Inflammatory macrophage (primary cell): ENCODE measurements at regions not wholly inside any gene's neighbourhood (a gene's known extent, or its start where the extent isn't known, plus 50 kb on each side); places are given as distances from the start of the nearest gene placed in this dataset.

Source experiments
- DNase-seq, 2 donors: peaks; one replicate each; pipeline ENCODE4 v3.0.0-alpha.2; 2020 to 2022

GRCh38 chr17:73987845-73988509, 215.5 kb upstream of the RPL38 start:
- DNase-seq, result no peak

DNA sequence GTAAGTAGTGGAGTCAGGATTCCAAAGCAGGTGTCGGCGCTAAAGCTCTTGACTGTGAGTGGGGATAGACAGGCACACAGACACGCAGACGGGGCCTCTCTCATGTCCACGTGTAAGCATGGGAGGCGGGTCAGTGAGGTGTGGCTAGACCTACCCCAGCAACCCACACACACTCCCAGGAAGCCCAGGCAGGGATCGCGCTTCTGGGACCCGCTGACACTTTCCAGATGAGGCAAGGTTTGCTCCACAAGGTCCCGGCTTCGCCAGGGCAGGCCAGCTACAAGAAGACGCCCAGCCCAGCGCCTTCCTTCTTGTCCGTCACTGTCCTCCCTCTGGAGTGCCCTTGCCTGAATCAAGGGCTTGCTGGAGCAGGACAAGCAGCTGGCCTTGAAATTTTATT, 213.8 kb upstream of the RPL38 start:
- DNase-seq, result no peak

DNA sequence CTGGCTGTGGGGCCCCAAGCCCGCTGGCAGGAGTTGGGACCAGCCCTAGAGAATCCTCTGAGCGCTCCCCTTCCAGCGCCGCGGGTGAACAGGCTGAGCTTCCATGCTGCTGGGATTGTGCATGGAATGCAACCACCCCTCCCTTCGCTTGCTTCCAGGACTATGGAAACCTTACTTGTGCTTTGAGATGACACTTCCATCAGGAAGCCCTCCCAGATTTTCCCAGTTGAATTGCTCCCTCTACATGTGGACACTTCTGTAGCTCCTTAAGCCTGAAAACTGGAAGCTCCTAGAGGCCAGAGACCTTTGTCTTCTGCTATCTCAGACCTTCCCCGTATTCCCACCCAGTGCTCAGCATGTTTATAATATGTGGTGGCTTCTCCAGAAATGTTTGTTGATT, 213.2 kb upstream of the RPL38 start:
- no peak for DNase-seq

DNA sequence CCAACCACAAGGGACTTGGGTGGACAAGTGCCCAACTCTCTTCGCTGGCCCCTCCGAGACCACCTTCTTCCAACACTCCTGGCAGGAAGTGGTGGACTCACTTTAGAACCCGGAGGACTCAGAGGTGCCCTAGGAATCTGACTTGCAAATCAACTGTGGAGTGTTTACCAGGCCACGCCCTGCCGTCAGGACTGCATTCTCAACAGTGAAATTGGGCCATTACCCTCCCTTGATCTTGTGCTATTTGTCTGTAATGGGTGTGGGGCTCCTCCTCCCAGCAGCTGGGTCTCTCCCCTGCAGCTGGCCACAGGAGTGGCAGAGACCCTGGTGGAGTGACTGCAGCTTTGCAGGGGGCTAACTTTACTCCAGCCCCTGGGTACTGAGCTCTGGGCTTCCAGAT, 212.2 kb upstream of the RPL38 start:
- DNase-seq, result no peak

DNA sequence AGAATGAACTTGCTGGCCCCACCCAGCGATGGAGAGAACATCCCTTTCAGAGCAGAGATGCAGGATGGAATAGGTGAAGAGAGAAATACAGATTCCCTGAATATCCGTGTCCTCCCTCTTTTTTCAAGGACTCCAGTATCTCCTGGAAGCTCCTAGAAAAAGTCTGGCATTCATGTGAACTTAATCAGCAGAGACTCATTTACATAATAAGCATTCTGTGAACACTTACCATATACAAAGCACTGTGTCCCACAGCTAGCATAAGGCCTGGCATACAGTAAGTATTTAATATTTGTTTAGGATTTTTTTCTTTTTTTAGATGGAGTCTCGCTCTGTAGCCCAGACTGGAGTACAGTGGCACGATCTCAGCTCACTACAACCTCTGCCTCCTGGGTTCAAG, 208.5 kb upstream of the RPL38 start:
- DNase-seq, result no peak

- no peak for DNase-seq
Measured at GRCh38 chr17:73997059-73997458, 206.4 kb upstream of the RPL38 start.

DNA sequence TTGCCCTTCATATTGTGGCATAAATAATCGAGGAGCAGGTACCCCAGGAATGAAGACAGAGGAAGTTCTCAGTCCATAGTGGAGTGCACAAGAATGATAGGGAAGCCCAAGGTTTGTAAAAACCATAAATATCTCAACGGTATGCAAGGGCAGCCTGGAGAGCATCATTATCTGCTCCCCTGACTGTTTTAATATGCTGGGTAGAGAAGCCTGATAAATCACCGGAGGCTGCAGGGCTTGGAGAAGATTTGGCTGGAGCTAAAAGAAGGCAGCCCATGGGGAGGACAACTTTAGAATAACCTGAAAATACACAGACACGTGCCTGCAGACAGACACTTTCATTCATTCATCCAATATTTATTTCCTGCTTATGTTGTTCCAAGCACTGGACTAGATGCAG, 205.2 kb upstream of the RPL38 start:
- no peak for DNase-seq

DNA sequence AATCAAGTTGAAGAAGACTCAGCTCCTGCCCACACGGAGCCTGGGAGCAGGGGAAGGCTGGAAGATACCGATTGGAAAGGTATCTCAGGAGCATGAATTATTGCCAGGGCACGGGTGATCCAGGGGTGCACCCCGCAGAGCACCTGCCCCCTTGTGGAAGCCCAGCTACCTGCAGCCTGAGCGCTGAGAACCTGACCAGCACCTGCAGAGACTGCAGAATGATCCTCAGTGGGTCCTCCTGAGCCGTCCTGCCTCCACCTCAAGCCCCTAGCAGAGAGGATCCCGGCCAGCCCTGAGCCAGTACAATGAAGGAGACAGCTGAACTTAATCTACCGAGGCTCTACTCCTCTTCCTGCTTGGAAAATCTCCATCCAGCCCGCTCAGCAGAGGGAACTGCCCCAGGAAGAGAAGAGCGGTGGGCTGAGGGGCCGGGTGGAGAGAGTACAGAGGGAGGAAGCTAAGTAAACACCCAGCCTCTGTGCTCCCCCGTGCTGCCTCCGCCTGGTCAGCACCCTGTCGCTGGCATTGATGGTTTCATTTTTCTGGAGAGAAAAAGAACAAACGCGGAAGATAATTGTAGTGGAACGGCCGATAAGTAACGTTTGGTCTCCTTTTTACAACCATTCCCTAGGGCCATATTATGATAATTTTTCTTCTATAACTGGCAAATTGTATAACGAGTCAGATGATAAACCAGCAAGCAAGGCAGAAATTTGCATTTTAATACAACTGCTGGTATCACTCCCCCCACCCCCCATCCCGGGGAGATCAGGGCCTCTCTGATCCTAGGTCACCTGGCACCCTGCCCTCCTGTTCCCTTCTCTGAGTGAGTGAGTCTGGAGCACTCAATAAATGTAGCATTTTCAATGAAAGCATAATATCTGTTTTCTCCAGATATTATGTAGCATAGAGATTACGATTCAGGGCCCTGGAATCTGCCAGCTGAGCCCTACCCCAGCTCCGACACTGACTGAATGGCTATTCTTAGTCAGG, 204.5 kb upstream of the RPL38 start:
- DNase-seq, result peak in 1 of 2 donors; percentile 15

DNA sequence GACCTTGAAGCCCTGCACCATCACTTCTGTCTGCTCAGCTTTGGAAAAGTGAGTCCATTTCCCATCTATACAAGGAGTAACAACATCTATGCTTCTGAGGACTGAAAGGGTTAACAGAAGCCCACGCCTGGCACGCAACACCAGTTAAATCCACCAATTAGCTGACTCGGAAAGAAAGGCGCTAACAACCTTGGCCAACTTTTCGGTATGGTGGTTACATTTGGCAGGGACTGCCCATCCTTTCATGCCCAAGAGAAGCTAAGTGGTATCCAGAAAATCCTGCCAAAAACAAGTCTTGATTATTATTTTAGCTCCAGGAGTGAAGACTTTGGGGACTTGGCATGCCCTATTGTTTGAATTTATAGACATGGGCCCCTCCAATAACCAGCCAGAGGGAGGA, 202.3 kb upstream of the RPL38 start:
- DNase-seq, result no peak

- DNase-seq, result no peak
Measured at GRCh38 chr17:74002241-74002640, 201.2 kb upstream of the RPL38 start.

DNA sequence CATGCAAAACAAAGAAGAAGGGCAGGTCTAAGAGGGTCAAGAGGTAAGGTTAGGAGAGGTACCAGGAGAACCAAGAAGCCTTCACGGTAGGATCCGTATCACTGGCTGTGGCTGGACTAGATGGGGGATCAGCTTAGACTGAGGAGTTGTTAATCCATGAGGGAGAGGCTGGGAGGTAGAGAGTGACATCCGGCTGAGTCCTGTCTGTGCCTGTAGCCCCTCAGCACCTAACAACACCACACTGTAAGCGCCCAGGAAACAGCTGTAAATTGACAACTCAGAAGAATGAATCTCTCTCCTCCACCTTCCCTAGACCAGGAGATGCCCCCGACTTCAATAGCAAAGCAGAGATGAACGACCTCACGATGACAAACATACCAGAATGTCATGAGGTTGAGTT, 199.4 kb upstream of the RPL38 start:
- no peak for DNase-seq

DNA sequence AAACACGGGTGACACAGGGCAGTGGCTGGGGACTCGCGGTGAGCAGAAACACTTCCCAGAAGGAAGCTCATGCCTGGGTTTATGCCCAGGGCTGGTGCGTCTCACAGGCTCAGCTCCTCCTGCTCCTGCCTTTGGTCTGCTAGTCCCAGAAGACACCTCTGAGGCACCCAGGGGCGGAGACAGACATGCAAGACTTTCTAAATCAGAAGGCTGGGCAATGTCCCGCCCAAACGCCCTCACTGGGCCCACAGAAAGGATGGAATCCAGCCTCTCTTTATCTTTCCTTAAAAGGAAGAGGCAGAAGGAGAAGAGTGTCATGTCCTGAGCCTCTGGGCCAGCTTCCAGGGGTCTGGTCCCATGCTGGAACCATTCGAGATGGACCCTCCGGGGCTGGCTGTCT, 197.7 kb upstream of the RPL38 start:
- DNase-seq, result no peak

- DNase-seq, result no peak
Measured at GRCh38 chr17:74006371-74006770, 197.1 kb upstream of the RPL38 start.

- peak; percentile 6 to 43 for DNase-seq
Measured at GRCh38 chr17:74008196-74008595, 195.3 kb upstream of the RPL38 start.

DNA sequence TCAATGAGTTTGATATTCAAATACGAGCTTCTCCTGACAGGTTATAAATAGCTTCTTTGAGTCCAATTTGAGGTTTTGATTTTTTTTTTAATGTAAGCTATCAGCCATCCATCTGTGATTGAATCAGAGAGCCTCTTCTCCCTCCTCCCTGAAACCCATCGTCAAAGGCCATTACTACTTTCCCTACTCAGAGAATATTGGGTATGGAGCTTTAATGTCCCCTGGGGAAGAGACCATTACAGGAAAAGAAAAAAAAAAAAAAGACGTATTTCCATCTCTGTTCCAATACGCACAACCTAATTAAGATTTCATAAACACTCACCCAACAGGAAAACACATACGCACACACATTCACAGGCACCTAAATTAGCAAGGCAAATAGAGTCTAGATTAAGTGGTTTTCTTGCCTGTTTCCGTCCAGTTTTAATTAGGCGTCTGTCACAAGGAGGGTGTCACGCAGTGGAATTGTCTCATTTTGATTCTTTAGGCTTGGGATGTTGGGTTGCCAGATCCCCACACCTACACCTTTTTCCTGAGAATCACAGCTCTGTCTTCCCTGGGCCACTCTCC, 194.3 kb upstream of the RPL38 start:
- no peak for DNase-seq

GRCh38 chr17:74010903-74011302, 192.6 kb upstream of the RPL38 start:
- DNase-seq, result no peak

- peak in 1 of 2 donors; percentile 8 for DNase-seq
Measured at GRCh38 chr17:74011966-74012365, 191.5 kb upstream of the RPL38 start.

DNA sequence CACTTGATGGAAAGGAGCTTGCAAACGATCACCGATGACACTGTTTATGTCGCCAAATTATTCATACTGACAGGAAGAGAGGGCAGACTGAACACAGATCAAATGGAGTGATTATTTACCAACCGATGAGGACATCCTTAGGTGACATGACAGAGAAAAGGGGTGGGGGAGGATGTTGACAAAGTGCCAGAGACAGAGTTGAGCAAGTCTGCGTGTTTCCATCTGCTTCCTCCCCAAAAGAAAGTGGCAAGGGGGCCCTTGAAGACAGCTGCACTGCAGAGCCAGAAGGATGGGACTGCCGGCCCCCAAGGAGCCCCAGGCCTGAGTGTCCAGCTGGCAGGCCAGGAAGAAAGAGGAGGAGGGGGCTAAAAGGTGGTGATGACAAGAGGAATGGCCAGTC, 191.0 kb upstream of the RPL38 start:
- peak; percentile 5 to 7 for DNase-seq

GRCh38 chr17:74015316-74015715, 188.2 kb upstream of the RPL38 start:
- no peak for DNase-seq

GRCh38 chr17:74015990-74016389, 187.5 kb upstream of the RPL38 start:
- DNase-seq, result no peak

DNA sequence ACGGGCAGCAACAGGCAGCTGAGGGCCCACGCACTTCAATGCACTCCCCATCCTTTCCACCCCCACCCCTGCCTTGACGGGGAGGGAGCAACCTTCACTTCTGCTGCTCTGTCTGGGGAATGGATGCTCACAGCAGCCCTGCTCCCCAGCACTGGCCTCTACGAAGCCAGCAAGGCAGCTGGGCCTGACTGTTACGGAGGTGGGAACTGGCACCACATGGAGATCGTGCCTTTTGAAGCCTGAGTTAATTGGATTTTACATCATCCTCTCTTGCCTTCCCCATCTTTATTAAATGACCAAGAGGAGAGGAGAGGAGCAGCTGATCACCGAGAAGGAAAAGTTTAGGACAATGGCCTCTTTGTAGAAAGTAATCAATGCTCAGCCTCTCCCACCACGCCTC, 187.0 kb upstream of the RPL38 start:
- no peak for DNase-seq

GRCh38 chr17:74017466-74017865, 186.0 kb upstream of the RPL38 start:
- no peak for DNase-seq

DNA sequence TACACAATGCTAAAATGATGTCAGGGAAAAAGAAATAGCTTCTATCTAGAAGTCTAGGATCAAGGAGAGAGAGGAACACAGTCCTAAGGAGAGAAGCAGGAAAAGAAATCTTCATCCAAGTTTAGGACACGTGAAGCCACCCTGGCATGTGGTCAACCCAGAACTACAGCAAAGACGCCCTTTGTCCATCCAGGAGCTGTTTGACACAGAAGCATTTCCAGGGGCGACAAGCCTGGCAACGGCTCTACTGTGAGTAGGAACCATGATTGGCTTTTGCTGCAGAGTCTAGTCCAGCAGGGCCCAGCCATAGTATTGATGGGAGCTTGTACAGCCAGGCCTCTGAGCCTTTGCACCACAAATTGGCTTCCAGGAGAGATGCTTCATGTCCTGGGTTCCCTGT, 185.4 kb upstream of the RPL38 start:
- no peak for DNase-seq

DNA sequence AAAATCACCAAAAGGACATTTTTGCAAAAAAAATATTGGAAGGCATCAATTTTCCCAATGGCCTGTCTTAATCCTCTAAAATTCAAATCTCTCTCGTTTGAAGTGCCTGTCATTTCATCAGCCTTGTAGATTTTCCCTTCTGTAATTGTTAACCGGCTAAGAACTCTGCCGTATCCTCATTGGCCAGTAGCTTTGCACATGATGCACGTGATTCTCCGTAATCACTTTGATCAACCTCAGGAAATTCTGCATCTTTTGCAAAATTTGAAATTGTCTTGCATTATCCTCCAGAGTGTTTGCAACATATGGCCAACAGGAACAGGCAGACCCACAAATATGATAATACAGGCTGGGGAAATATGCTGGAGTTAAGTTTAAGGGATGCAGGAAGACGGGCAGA, 184.2 kb upstream of the RPL38 start:
- DNase-seq, result no peak
